Inflammatory macrophage treated with lipopolysaccharide for 4 hours (primary cell): ENCODE measurements at regions not wholly inside any gene's neighbourhood (a gene's known extent, or its start where the extent isn't known, plus 50 kb on each side); places are given as distances from the start of the nearest gene placed in this dataset.

Experiments used
- DNase-seq: peaks from one replicate; pipeline ENCODE4 v3.0.0-alpha.2; 2020

DNA sequence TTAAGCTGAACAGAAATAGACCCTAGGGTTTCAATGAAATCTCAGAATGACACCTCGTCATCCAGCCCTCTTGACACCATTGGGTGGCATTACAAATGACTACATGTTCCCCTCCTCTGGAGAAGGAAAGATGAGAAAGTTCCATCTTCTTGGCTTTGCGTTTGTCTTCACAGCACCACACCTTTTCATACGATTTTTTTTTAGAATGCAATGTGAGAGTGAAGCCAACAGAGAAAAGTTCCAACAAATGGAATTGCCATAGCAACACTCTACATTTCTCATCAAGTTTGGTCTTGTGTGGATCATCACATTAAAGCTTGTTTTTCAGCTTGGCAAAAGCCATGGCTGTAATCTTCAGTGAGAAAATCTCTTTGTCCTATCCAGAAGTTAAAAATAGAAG lies 183.4 kb upstream of the SNX7 start:
- no peak for DNase-seq

GRCh38 chr1:98472878-98473277 lies 188.6 kb upstream of the SNX7 start:
- no peak for DNase-seq

DNA sequence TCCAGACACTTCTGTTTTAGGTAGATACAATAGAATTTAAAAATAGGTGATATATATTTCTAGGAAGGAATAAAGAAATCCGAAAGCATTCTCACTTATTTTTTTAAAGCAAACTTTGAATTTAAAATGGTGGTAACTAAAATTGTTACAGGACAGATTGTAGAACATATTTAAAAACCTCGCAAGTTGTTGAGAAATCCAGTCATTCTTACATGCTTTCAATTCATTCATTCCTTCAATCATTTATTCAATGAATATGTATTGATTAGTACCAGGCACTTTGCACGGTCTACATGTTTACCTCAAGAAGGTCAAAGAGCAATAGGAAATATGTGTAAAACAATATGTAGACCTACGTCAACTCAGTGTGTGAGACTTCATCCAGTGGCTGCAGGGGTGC lies 189.9 kb upstream of the SNX7 start:
- DNase-seq = no peak

DNA sequence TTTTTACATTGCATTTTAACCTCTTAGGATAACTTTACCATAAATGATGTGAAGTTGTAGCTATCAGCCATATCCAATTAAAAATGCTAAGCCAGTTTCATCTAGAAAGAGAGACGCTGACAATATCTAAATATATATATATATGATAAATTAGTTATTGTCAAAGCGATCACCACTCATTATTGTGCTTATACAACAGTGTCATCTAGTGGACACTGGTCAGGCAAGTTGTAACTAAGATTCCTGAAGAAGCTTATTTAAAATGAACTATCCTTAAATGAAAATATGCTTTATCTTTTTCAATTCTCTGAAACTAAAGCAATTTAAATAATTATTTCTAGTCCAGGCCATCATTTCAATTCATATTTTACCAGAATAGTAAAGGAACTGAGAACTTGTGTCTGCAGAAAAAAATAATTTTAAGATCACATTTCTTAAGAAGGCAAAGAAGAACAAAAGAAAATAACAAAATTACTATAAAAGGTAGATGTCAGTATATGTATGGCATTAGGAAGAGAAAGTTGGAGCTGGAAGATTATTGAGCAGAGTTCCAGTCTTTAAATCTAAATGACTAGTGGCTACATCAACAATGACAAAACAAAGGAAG lies 193.3 kb upstream of the SNX7 start:
- peak; percentile 55 for DNase-seq

- DNase-seq = no peak
These were observed 193.9 kb upstream of the SNX7 start for GRCh38 chr1:98467586-98467985.

DNA sequence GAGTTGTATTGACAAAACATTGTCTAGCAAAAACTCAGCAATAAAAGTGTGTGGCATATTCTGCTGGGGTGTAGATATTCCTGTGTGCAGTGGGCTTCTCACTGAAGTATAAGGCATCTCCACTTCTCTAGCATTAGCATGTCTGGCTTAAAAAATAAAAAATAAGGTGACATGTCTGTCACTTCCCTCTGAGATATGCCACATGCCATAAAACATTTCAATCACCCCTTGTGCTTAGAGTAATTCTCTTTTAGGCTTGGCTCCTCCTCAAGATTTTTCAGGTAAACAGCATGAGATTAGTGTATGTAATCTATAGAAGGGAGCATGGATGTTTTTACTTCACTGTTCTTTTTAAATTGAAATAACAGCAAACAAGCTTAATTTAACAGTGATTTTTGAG lies 194.4 kb upstream of the SNX7 start:
- DNase-seq = no peak

DNA sequence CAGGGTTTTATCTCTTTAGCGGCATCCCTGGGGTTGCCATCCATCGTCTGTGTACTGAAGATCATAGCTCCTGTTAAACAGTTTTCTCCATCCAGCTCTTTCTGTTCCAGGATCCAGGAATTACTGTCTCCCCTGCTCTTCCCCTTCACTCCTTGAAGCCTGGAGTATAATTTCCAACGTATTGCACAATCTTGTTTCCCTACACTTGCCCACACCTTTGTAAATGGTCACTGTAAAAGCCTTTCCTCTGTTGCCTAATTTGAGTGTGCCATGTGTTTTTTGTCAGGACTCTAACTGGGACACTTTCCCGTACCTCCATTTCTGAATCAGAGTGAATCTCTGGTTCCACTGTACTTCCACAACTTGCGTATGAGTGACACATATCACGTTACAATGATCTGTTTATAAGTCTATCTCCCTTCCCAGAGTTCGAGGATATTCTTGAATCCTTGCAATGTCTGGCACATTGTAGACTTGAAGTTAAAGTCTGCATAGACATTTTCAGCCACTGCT lies 199.6 kb upstream of the SNX7 start:
- DNase-seq = no peak

DNA sequence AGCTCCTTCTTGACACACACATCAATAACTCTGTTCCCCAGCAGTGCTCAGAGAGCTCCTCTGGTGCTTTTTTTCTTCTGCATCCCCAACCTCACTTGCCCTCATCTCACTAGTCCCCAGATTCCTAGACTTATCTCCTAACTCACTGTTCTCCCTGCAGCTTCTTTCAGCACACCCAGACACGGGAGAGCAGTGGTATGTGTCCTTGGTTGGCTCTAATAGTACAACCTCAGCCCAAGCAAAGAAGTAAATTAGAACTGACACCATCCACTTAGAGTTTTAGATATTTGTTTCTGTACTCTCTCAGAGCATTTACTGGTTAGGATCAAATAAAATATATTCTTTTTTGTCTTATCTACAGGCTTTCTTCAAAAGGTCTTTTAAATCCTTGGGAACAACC lies 201.4 kb upstream of the SNX7 start:
- DNase-seq = no peak

GRCh38 chr1:98459486-98459870 lies 202.0 kb upstream of the SNX7 start:
- no peak for DNase-seq

- DNase-seq = no peak
These were observed 202.7 kb upstream of the SNX7 start for GRCh38 chr1:98458511-98459485.

DNA sequence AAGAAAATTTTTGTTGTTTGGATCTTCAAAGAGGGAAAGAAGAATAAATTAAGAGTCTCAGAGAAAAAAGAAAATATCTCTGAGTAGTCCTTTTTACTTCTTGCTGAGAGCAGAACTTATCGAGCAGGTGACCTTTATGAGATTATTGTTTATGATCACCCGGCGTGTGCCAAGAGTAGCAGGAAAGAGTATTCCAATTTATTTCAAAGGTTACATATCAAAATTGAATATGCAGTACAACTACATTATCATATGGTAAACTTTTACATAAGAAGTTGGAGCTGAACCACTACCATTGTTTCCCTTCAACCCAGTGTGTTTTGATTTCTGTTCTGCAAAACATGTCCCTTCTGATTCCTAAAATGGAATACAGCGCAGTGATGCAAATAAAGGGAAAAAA lies 204.3 kb upstream of the SNX7 start:
- no peak for DNase-seq

DNA sequence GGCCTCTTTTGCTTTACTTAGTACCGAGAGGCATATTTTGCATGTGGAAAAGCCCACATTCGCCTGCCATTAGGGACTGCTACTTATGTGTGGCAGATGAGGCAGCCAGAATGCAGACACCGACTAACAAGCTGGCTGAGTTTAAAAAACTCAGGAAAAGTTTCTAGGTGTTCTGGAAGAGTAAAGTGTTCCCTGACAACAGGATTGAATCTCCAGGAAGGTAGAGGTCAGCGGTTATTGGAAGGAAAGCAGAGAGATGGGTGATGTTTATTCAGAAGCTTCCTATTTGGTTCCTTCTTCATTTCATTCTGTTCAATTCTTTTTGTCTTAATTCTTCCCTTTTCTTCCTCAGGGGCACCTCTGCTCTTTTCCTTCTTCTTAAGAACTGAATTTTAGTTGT lies 206.9 kb upstream of the SNX7 start:
- no peak for DNase-seq

GRCh38 chr1:98453066-98453465 lies 208.5 kb upstream of the SNX7 start:
- no peak for DNase-seq

DNA sequence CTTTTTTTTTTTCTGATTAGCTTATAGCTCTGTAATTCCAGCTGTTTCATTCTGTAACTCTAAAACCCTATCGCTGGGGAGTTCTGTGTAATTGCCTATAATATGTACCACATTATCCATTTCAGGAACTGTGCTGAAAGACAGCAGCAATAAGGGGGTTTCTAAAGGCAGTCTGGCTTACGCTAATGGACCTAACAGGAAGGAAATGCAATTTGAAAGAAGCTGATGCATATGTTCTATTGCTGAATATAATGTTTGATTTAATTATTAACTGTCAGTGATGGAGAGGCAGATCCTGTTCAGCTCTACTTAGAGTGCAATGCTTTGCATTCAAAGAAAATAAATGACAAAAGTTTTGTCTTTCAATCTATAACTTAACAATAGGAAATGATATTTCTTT lies 209.4 kb upstream of the SNX7 start:
- DNase-seq = peak; percentile 61

GRCh38 chr1:98441281-98441680 lies 220.2 kb upstream of the SNX7 start:
- no peak for DNase-seq

DNA sequence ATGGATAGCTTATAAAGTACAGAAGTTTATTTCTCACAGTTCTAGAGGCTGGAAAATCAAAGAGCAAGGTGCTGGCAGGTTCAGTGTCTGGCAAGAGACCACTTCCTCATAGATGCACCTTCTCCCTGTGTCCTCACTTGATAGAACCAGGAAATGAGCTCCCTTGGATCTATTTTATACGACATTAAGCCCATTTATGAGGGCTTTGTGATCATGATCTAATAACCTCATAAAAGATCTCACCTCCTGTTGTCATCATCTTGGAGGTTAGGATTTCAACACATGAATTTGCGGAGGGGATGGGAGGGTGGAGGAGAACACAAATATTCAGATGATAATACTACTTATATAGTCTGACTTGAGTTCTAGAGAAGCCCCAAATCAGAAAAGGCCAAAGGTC lies 222.1 kb upstream of the SNX7 start:
- DNase-seq = no peak

- no peak for DNase-seq
These were observed 224.0 kb upstream of the SNX7 start for GRCh38 chr1:98437540-98437939.

DNA sequence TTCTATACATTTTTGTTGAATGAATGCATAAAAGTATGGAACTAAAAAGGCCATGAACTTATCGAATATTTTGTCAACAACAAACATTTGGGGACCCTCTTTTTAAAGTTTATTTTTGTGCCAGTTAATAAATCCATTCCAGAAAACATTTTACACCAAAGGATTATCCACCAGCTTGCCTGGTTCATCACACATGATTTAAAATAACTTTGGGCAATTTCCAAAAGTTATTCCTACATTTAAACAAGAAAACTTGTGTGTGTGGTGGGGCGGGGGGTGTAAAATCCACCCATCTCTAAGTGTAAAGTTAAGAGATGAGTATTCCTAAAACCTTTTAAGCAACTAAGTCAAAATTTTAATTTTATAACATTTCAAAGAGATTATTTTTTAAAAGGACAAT lies 224.5 kb upstream of the SNX7 start:
- DNase-seq = no peak

- DNase-seq = no peak
These were observed 231.5 kb upstream of the SNX7 start for GRCh38 chr1:98429965-98430443.

DNA sequence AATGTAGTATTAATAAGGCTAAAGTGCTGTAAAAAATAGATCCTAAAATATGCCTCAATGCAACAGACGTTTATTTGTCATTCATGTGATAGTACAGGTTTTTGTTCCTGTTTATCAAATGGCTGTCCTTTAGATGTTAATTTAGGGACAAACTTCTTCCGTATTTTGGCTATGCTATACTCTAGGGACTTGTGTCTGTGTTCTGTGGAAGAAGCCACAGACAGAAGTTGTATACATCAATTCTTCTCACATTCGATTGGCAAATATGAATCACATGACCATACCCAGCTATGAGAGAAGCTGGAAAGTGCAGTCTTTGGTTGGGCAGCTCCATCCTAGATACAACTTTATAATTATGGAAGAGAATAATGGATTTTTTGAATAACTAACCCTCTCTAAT lies 232.7 kb upstream of the SNX7 start:
- DNase-seq = no peak

DNA sequence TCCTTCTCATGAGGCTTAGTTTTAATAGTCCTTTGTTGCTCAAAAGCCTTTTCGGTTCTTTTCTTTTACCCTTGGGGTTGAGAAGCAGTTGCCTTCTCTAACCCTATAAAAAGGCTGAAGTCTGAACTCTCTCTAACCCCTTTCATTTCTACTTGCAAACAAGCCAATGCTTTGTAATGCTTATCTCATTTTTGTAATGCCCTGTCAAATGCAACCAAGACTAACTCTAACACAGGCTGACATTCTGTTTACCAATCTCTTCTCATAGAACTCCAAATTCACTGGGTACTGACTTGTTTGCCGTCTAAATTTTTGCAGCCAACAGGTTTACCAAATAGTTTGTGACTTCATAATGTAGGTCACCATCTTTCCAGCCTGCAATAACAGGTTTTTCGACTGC lies 233.9 kb upstream of the SNX7 start:
- no peak for DNase-seq

DNA sequence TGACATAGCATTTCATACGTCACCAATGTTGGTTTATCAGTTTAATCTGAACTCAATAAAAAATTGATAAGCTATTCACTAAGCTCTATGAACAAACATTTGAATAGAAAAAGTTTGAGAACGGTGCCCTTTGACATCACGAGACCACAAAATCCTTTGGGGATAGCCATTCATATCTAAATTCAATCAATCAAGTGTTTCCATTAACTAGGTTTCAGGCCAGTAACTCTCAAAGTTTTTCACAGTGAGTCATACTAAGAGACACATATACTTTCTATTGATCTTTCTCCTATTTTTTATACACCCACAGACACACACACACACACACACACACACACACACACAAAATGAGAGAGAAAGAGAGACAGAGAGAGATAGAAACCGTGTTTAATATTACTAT lies 235.4 kb upstream of the SNX7 start:
- no peak for DNase-seq

DNA sequence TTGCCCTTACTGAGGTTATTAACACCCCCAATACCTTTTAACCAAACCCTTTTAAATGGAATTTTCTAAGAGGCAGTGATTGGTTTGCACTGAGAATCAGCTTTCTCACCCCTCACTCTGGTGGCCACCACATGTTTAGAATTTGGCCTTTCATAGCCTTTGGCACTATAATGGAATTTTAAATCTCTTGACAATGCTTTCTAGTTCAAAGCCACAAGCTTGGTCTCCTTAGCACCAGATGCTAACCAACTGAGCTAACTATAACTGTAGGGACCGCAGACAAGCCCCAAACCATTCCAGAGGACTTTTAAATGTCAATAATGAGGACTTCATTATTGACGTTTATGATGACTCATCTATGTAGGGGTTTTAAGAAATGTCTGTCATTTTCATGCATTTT lies 238.7 kb upstream of the SNX7 start:
- no peak for DNase-seq

DNA sequence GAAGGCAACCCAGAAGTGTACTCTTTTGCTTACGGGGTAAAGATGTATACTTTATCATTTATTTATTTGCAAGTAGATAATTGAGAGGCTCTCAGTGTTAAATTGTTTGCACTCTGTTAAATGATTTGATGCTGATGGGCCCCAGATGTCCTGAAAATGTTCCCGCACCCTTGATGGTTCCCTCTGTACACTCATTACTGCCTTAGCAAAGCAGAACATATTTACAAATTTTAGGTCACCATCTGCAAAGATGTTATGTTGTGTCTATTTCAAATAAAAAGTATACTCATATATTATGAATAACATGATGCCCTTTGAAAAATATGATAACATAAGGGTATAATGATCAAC lies 240.5 kb upstream of the SNX7 start:
- DNase-seq = no peak
